Motor neuron (in vitro differentiated cells): ENCODE measurements at regions not wholly inside any gene's neighbourhood (a gene's known extent, or its start where the extent isn't known, plus 50 kb on each side); places are given as distances from the start of the nearest gene placed in this dataset.
A peak's percentile ranks its signal among the peaks of the same experiment; 100 is the strongest.

Source experiments
- ATAC-seq, 8 experiments: fragments of 200-7000 bp; cut with Tn5 transposase; replicated peaks in 6 of 8; 2 replicates each; pipeline ENCODE4 v1.8.0; 2021; ENCODE audit warnings: mild to moderate bottlenecking in 8 of 8, moderate library complexity in 8 of 8
- H3K27ac ChIP-seq, 2 donors: fragments of 250-450 bp; sonication (Bioruptor Pico); 2 replicates each; pipeline ENCODE4 v1.9.0; 2021; ENCODE audit warnings: antibody characterized with exemption in 2 of 2, mild to moderate bottlenecking in 2 of 2, moderate library complexity in 1 of 2
- H3K4me1 ChIP-seq, 2 donors: fragments of 250-450 bp; sonication (Bioruptor Pico); replicated peaks in 1 of 2; 2 replicates each; pipeline ENCODE4 v1.6.1; 2021; ENCODE audit warnings: antibody characterized with exemption in 2 of 2, mild to moderate bottlenecking in 2 of 2, moderate library complexity in 1 of 2
- H3K4me3 ChIP-seq, 5 donors: fragments of 250-450 bp; sonication (Bioruptor Pico); 2 replicates each; pipeline ENCODE4 v1.9.0; 2021; ENCODE audit warnings: antibody characterized with exemption in 5 of 5, mild to moderate bottlenecking in 5 of 5, moderate library complexity in 4 of 5
- WGBS, 10 experiments: fragments of 450-650 bp; shearing (Covaris generic); methylation state at CpG; one replicate each; pipeline ENCODE4 v1.0.0; 2022; 5-methylcytosine and 5-hydroxymethylcytosine counted together
- in situ Hi-C, 9 experiments: fragments of 400-800 bp; cut with MboI; loops; one replicate each; pipeline ENCODE4 v1.15.0; 2021; ENCODE audit warnings: low sequenced_read_pairs in 9 of 9, low pct_unique_long_range_greater_than_20kb in 2 of 9; ENCODE audit not compliant: unreplicated experiment in 9 of 9

- in situ Hi-C loops = no loop called here
- Histone ChIP-seq H3K27ac (peak overlapping the region in 1 of 2 donors; percentile 13), H3K4me3 (no peak overlapping the region), H3K4me1 (peaks cover 0 to 10% of the 10 kb centered on the region in 2 donors)
- ATAC-seq = peak in 3 of 8 experiments; percentile 38 to 84 (median 48)
- 63 to 93% (median 77%) methylated on average over 4 to 21 of the region's 25 CpGs; no CpG with 5 or more reads in 1 of the 10 experiments for WGBS, 10 experiments
Observed at GRCh38 chr19:31562966-31563612, 213.9 kb upstream of the TSHZ3 start.

DNA sequence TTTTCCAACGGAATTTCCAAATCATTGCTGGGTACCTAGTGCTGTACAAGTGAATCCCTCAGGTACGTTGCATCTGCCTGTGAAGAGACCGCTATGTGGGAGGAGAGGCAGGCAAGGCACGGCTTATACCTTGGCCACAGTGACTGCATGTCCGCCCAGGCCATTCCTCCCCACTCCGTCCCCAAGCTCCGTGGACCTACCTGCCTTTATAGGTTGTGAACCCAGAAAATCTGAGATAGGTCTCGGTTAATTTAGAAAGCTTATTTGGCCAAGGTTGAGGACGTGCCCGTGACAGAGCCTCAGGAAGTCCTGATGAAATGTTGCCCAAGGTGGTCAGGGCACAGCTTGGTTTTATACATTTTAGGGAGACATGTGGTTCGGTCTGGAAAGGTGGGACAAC, 218.5 kb upstream of the TSHZ3 start:
- in situ Hi-C loops = no loop called here
- H3K4me1 ChIP-seq = peaks cover 8 to 18% of the 10 kb centered on the region in 2 donors
- WGBS, 10 experiments = 47 to 100% (median 87%) methylated on average over 1 to 10 of the region's 11 CpGs; no CpG with 5 or more reads in 1 of the 10 experiments
- no peak for ATAC-seq
- H3K4me3 ChIP-seq = no peak overlapping the region
- no peak overlapping the region for H3K27ac ChIP-seq

DNA sequence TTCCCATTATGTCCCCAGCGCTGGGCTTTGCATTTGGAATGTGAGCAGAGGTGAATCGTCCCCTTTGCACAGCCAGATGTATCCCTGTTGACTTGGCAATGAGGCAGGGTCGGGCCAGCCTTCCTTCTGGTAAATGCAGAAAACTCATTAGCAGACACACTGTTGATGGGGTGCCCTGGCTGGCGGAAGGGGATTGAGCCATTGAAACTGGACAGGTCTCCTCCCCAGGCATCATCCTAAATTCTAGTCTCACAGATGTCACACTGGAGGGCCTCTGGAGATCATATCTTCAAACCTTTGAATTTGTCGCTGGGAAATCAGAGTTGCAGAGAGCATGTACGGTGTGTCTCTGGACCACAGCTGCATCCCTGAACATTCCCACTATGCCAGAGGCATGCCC, 219.5 kb upstream of the TSHZ3 start:
- Histone ChIP-seq H3K4me3 (no peak overlapping the region), H3K4me1 (peaks cover 16 to 23% of the 10 kb centered on the region in 2 donors), H3K27ac (no peak overlapping the region)
- WGBS, 10 experiments = 37 to 100% (median 80%) methylated on average over 1 to 5 of the region's 6 CpGs; no CpG with 5 or more reads in 3 of the 10 experiments
- no peak for ATAC-seq
- in situ Hi-C loops = no loop called here

DNA sequence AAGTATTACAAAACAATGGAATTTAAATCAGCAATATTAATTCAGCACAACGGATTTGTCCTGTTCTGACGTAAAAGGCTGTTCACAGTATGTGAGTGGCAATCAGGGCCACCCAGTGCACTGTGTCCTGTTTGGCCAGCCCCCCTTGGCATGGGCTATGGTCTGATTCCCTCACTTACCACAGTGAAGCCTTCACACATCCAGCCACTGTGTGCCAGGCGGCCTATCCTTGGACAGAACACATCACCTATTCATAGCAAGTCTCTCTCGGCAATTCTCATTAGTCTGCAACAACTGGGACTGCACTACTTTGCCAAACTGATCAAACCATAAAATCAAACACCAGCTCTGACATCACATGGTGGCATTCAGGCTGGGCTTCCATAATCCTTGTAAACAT, 221.5 kb upstream of the TSHZ3 start:
- H3K27ac ChIP-seq = no peak overlapping the region
- 20 to 93% (median 75%) methylated on average over 1 to 4 of the region's 4 CpGs; no CpG with 5 or more reads in 3 of the 10 experiments for WGBS, 10 experiments
- in situ Hi-C loops = no loop called here
- no peak overlapping the region for H3K4me3 ChIP-seq
- ATAC-seq = peak in 2 of 8 experiments; percentile 20 to 46
- peaks cover 16 to 26% of the 10 kb centered on the region in 2 donors for H3K4me1 ChIP-seq

DNA sequence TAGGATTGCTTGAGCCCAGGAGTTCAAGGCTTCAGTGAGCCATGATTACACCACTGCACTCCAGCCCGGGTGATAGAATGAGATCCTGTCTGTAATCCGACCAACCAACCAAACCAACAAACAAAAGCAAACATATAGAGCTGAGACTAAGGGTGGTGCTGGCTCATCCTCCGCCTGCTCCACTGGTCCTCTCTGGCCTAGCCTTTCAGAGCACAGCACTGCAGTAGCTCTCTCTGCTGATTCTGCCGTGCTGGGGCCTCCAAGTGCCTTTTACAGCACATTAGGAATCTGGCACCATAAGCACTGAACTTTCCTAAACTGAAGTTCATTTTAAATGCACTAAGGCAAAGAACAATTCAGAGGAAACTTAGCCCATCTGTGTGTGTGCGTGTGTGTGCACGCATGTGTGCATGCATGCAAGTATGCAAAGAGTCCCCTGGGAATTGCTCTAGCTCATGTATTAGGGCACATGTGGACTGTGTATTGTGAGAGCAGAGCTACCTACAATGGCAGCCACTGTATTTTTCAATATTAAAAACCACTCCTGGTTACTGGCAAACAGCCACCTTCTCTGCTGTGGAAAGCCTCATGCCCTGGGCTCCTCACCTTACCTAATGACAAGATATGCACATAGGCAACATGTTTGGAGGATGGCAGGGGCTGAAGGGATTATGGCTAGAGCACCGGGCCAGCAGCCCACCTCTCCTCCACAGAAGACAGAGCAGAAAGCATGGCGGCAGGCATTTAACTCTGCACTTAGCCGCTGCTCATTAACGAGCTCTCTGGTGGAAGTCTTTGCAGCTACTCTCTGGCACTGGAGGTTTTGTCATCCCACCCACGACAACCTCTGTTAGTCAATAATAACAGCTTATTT, 223.1 kb upstream of the TSHZ3 start:
- no peak overlapping the region for H3K4me3 ChIP-seq
- in situ Hi-C loops = no loop called here
- peak in 5 of 8 experiments; percentile 55 to 82 (median 72) for ATAC-seq
- H3K4me1 ChIP-seq = peaks cover 30 to 38% of the 10 kb centered on the region in 2 donors
- peak overlapping the region; percentile 36 to 68 for H3K27ac ChIP-seq
- 46 to 100% (median 68%) methylated on average over 1 to 6 of the region's 11 CpGs; no CpG with 5 or more reads in 2 of the 10 experiments for WGBS, 10 experiments

- in situ Hi-C loops = no loop called here
- 43 to 100% (median 77%) methylated on average over 1 to 8 of the region's 8 CpGs; no CpG with 5 or more reads in 2 of the 10 experiments for WGBS, 10 experiments
- peak overlapping the region; percentile 8 to 68 for H3K27ac ChIP-seq
- peak in 5 of 8 experiments; percentile 8 to 70 (median 19) for ATAC-seq
- H3K4me3 ChIP-seq = no peak overlapping the region
- peaks cover 34 to 40% of the 10 kb centered on the region in 2 donors for H3K4me1 ChIP-seq
Observed at GRCh38 chr19:31572976-31573298, 223.7 kb upstream of the TSHZ3 start.

DNA sequence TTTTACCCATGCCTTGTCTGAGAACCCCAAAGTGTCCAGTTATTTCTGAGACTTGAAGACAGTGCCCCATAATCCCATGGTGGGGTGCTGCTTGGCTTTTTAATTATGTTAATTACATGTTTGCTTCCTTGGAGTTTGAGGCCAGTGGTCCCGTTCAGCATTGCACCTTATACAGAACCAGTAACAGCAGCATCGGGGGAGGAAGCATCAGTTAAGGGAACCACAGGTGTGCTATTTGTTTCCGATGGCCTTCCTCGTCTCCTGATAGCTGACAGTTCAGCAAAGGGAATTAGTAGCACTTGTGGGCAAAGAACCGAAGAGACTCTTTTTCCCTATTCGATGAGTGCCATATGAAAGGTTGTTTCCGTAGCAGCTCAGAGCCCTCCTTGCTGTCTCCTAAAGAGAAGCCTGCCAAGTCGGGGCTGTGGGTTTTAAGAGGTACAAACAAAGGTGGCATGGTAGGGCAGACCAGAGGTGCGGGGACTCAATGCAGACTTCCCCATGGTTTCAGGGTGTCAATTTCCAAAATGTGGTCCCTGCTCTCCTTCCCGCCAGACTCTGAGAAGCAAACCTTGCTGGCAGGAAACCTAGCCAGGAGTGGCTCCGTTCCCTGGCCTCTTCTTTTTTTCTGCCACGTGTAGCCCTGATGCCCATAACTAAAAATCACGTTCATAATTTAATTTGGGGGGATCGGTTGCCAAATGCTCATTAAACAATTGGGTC, 225.2 kb upstream of the TSHZ3 start:
- in situ Hi-C loops = no loop called here

GRCh38 chr19:31575846-31576335, 226.7 kb upstream of the TSHZ3 start:
- ATAC-seq = no peak
- in situ Hi-C loops = no loop called here
- Histone ChIP-seq H3K4me3 (no peak overlapping the region), H3K4me1 (peaks cover 34 to 40% of the 10 kb centered on the region in 2 donors), H3K27ac (no peak overlapping the region)
- WGBS, 10 experiments = 39 to 88% (median 74%) methylated on average over 5 to 11 of the region's 11 CpGs; no CpG with 5 or more reads in 1 of the 10 experiments

More for the DNA sequence above, 225.2 kb upstream of the TSHZ3 start:
- WGBS, 10 experiments = 8 to 92% (median 78%) methylated on average over 2 to 13 of the region's 14 CpGs; no CpG with 5 or more reads in 1 of the 10 experiments
- Histone ChIP-seq H3K4me1 (peaks cover 34 to 40% of the 10 kb centered on the region in 2 donors), H3K4me3 (no peak overlapping the region), H3K27ac (no peak overlapping the region)
- no peak for ATAC-seq

DNA sequence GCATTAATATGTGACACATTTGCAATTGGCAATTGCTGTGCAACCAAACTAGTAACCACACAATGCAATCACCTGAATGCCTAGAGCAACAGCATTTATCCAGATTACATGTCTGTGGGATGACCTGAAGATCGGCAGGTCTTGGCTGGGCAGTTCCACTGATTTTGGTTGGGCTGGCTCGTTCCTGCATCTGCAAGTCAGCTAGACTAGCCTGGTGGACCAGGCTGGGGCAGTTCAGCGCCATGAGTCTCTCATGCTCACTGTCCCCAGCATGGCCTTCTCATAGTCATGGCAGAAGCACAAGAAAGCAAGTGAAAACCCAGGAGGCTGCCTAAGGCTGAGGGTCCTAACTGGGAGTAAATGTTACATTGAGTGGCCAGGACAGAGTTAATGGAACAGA, 229.1 kb upstream of the TSHZ3 start:
- in situ Hi-C loops = no loop called here
- ATAC-seq = no peak
- 0 to 100% (median 90%) methylated on average over 1 to 3 of the region's 3 CpGs; no CpG with 5 or more reads in 4 of the 10 experiments for WGBS, 10 experiments
- Histone ChIP-seq H3K27ac (no peak overlapping the region), H3K4me1 (peaks cover 25 to 26% of the 10 kb centered on the region in 2 donors), H3K4me3 (no peak overlapping the region)

GRCh38 chr19:31583148-31583547, 233.9 kb upstream of the TSHZ3 start:
- WGBS, 10 experiments = 71 to 100% (median 94%) methylated on average over 1 of the region's 1 CpG; no CpG with 5 or more reads in 2 of the 10 experiments
- no peak for ATAC-seq
- in situ Hi-C loops = no loop called here

GRCh38 chr19:31586282-31586681, 237.0 kb upstream of the TSHZ3 start:
- no peak overlapping the region for H3K27ac ChIP-seq
- WGBS, 10 experiments = 22 to 100% (median 76%) methylated on average over 1 to 3 of the region's 3 CpGs
- ATAC-seq = no peak
- peaks cover 0 to 5% of the 10 kb centered on the region in 2 donors for H3K4me1 ChIP-seq
- in situ Hi-C loops = no loop called here
- no peak overlapping the region for H3K4me3 ChIP-seq

More at GRCh38 chr19:31583148-31583547, 233.9 kb upstream of the TSHZ3 start:
- H3K4me3 ChIP-seq = no peak overlapping the region
- H3K27ac ChIP-seq = no peak overlapping the region
- peaks cover 0 to 5% of the 10 kb centered on the region in 2 donors for H3K4me1 ChIP-seq

GRCh38 chr19:31589109-31589508, 239.9 kb upstream of the TSHZ3 start:
- no peak overlapping the region for H3K27ac ChIP-seq
- in situ Hi-C loops = no loop called here
- no peak for ATAC-seq
- WGBS, 10 experiments = 70 to 100% (median 82%) methylated on average over 3 to 7 of the region's 7 CpGs; no CpG with 5 or more reads in 4 of the 10 experiments
- no peak overlapping the region for H3K4me3 ChIP-seq
- H3K4me1 ChIP-seq = no peaks in the 10 kb centered on the region
